ENCODE measurements at regions not wholly inside any gene's neighbourhood (a gene's known extent, or its start where the extent isn't known, plus 50 kb on each side); places are given as distances from the start of the nearest gene placed in this dataset.

DNA sequence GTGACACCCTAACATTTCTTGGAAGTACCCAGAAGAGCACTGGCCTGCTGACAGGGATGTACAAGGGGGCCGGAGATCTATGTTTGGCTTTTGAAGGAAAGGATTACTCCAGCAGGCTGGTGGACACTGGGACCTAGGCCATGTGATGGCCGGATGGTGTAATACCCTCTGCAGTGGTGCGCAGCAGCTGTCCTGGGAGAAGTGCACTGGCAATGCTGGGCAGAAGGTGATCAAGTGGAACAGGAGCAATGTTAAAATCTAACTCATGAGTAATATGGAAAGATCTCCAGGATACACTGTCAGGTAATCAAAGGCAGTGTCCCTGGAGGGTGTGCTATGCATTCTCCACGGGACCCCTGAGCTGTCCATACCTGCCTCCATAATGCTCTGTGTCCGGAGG is 71.2 kb upstream of the POMGNT2 start:
- no peak for DNase-seq

DNA sequence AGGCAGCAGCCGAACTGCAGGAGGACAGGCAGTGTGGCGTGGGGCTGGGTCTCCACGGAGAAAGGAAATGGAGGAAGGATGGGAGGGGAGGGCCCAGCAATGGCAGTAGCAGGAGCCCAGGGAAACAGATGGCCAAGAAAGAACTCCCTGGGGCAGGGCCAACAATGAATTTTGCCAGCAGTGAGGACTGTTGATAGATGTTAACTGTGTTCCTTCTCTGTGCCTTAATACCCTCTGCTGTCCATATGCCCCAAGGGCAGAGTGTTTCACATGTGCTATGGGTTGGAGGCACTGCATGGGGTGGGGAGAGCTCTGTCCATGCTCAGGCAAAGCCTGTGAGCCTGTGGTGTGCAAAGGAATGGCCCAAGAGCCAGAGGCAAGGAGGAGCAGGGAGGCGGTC is 70.8 kb upstream of the POMGNT2 start:
- DNase-seq = no peak

DNA sequence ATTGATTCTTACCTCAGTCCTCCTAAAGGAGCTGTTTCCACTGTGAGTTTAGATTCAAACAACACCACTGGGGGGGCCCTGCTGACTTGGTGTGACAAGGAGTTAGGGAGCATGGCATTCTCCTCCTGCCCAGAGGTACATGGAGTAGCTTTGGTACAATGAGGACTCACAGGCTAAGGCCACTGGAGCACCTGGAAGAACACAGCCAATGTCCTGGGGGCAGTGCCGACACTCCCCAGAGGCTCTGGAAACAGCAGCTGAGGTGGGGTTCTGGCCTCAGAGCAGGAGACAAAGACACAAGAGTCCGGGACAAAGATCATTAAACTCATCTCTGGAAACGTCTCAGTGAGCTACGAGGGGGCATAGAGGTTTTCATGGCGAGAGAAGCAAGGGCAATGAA is 69.7 kb upstream of the POMGNT2 start:
- no peak for DNase-seq

DNA sequence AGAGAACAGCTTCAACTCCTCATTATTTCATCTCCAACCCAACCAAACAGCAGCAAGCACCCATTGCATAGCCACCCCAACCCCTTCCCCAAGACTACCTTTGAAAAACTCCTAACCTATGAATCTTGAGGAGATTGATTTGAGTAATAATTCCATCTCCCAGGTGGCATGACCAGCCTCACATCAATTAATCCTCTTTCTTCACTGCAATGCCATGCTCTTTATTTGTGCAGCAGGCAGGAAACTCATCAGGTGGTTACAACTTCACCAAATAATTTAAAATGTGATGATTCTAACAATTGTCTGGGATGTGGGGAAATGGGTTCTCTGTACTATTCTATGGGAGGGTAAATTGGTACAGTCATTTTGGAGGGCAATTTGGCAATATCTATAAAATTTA is 68.1 kb upstream of the POMGNT2 start:
- no peak for DNase-seq

DNA sequence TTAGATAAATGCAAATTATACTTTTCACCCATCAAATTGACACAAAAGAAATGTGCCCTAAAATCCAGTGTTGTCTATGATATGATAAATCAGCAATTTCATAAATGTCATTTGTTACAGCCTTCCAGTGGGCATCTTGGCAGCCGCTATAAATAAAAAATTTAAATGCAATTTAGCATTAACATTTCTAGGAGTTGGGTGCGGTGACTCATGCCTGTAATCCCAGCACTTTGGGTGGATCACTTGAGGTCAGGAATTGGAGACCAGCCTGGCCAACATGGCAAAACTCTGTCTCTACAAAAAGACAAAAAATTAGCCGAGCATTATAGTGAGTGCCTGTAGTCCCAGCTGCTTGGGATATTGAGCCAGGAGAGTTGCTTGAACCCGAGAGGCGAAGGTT is 65.9 kb upstream of the POMGNT2 start:
- no peak for DNase-seq

DNA sequence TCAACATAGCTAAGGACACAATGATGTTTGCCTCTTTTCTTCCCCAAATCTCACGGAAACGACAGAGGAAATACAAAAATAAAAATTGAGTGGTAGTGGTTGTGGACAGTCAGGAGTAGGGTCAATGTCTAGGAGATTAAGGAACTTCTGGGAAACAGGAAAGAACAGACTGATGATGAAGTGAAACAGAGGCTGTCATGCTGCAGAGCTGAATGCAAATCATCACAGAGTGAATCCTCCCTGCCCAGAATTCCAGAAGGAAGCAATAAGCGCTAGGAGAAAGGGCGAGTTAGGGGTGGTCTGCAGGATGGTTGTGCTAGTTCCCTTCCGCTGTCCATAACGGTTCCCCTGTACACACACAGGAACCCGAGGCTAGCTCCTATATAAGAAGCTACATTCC is 64.7 kb upstream of the POMGNT2 start:
- no peak for DNase-seq

DNA sequence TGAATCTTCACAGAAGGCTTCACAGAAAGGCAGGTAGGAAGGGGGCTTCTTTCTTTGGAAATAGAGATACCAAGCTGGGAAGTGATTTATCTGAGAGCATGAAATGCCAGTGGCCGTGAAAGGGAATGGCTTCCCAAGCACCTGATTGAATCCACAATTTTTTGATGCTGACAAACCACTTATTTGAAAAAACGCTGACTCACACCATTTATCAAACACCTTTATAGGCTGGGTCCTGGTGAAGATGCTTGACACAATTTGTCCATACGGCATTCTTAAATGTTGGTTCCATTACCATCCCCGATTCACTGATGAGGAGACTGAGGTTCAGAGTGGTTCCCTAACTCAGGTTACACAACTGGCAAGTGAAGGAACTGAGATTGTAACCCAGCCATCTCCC is 64.1 kb upstream of the POMGNT2 start:
- no peak for DNase-seq

DNA sequence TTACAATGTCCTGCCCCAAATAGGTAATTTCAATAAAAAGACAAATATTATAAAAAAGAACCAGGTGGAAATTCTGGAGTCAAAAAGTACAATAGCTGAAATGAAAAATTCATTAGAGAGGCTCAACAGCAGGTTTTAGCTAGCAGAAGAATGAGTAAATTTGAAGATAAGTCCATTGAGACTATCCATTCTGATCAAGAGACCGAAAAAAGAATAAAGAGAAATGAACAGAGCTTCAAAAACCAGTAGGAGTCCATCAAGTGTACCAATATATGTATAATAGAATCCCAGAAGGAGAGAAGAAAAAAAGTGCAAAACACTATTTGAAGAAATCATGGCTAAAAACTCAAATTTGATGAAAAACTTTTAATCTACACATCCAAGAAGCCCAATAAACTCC is 60.5 kb upstream of the POMGNT2 start:
- DNase-seq = no peak

DNA sequence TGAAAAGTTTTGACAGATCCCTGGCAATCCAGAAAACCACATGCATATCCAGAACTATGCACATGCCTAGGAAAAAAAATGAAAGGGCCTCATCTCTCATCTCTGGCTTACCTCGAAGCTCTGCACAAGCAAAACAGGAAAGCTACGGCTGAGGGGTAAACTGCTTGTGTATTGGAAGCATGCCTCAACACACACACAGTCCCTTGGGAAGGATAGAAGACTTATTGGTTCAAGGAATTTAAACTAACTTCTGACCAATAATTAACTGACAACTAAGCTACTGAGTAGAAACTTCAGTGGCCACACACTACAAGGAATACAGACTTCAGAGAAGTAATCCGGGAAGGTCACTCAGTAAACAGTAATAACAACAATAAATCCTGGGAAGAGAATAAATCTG is 59.9 kb upstream of the POMGNT2 start:
- no peak for DNase-seq

DNA sequence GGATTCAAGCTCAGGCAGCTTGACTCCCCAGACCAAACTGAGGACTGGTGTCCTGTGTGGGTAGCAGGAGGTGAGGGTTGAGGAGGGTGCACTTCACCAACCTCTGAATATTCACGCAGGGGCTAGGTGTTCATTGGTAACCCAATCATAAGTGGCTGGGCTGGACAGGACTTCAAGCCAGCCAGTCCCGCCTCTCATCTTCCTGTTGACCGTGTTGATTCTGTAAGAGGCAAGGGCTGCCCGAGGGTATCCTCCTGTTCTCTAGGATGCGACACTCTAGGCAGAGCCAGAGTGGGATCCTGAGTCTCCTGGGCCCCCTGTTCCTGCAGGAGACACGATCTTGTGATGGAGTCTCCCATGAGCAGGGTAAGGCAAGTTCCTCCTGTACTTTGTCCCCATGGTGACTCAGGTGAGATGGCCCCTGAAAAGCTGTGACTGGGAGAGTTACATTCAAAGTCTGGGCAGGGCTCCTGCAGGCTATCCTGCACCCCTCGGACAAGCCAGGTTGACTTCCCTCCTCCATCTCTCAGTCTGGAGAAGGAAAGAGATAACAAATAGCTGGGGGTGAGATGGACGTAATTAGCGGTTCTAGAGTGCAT is 58.1 kb upstream of the POMGNT2 start:
- DNase-seq = no peak

DNA sequence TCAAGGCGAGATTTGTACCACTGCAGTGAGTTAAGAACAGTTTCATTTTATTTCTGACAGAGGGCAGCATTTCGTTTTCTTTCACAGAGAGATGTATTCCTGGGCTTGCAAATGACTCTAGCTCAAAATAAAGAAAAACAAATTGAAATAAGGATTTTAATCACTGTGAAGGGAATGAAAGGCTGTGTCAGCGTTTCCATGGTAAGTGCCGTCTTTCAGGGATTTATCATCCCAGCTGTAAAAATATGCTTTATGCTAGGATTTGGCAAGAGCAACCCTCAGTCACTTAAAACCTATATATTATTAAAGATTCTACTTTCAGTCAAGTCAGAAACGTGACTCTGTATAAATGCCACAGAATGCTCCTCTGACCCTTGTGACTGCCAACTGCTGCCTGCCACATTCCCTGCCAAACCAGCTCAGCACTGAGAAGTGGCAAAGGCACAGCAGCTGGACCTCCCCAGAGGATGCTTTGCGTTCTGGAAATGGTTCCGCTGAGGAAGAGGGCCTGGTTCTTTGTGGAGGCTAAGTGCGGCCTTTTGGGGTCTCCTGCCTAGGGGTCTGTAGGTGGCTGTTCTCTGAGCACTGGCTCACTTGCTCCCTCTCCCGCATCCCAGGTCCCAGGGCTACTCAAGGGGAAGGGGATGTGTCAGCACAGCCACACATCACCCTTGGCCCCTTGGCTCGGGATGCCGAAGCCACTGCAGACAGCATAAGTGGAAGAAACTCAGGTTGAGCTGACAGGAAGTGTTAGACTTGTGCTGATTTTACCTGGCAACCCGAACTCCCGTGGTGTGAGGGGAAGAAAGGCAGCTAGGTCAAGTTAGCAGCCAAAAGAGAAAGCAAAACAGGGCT is 56.6 kb upstream of the POMGNT2 start:
- peak in 1 of 2 donors; percentile 8 for DNase-seq

DNA sequence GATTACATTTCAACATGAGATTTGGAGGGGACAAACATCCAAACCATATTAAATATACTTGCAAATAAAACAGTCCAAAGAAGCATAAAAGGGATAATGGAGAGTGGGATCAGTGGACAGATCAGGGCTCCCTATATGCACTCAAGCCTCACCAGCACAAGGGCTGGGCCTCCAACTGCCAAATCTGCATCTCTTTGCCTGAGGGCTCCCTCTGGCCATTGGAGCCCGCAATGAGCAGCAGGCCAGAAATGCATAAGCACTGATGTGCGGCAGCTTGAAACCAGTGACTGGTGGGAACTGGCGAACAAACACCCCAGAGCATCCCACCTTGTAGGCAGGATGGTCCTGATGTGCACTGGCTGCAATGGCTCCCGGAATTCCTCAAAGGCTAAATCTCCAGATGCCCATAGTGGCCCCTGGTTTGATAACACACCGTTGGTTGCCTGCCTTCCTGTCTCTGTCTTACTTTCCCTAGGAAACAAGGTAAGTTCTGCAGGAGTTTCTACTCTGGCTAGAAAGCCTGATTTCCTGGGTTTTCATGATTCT is 55.9 kb upstream of the POMGNT2 start:
- no peak for DNase-seq

DNA sequence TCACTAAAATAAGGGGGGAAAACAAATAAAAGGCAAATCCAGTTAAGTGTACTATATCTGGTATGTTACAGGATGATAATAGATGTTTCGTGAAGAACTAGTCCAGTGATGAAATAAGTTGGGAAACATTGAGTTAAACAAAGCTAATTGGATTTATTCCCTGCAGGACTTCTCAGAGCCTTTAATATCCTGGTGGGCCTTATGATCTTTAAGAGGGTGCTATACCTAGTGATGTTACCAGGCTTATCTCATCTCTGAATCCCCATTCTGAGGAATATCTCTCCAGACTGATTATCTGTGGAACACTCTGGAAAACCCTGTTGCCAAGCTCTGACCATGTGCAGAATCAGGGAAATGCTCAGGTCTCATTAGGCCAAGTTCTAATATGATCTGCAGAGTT is 54.8 kb upstream of the POMGNT2 start:
- no peak for DNase-seq

DNA sequence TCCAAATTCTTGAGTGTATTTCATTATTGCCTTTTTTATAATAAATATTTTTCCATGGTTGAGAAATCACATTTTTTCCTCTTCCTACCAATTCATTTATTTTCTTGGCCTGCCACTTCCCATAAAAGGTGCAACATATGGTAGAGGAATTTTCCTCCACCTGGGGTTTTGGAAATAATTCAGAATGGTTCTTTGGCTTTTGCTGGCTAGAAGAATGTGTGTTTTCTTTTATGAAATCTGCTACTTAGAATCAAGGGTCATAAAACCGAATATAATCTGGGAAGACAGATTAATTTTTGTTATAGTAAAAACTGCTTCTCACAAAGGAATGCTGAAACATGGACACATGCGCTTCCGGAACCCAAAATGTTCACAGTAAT is 54.0 kb upstream of the POMGNT2 start:
- no peak for DNase-seq

DNA sequence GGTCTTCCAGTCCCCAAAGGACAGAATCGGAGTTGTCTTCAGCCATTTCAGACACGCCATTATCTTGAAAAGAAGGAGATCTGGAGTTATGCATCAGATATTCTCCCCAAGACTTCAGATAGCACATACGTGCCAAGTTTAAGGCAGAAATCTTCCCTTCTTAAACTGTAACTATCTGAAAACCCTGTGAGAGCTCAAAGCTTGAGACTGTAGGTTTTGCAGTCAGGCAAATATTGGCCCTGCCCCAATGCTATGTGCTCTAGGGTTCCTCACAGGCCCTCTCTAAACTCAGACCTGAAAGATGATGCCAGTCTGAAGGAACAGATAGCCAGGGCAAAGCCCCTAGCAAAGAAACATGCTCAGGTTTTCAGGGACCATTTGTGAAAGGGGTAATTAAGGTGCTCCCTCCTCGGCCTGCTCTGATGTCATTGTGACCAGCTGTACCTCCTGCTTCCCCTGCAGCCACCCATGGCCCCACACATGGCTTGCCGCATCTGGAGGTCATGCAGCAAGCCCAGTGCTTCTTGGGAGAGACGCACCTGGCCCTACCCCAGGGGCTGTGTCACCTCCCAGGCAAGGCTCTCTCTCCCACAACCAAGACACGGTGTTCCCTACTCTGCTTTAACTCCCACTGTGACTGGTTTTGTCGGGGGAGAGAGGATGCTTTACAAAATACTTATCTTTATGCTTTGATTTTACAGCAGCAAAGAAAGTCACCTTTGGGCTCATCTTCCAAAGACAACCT is 53.4 kb upstream of the POMGNT2 start:
- no peak for DNase-seq

DNA sequence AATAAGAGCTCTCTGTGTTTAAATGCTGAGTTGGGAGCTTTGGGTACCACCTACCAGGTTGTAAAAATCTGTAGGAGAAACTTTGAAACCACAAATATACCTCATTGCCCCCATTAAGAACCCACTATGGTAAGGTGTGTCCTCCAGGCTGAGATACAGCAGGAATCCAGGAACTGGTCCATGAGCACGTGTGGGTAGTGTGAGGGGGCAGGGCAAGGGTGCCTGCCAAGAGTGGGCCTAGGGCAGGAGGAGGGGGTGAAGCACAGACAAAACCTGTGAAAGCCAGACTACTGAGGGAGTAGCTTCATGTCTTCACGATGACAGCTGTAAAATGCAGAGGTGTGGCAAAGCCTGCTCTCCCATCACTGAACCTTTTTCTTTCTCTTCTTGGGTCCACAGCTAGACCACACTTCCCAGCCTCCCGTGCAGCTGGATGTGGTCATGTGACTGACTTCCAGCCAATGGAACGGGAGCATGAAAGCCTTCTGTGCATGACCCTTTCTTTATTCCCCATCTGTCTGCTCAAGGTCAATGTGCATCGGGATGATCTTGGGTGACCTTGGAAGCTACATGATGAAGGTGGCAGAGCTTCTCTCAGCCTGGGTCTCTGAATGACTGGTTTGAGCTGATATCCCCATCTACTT is 51.1 kb upstream of the POMGNT2 start:
- no peak for DNase-seq

DNA sequence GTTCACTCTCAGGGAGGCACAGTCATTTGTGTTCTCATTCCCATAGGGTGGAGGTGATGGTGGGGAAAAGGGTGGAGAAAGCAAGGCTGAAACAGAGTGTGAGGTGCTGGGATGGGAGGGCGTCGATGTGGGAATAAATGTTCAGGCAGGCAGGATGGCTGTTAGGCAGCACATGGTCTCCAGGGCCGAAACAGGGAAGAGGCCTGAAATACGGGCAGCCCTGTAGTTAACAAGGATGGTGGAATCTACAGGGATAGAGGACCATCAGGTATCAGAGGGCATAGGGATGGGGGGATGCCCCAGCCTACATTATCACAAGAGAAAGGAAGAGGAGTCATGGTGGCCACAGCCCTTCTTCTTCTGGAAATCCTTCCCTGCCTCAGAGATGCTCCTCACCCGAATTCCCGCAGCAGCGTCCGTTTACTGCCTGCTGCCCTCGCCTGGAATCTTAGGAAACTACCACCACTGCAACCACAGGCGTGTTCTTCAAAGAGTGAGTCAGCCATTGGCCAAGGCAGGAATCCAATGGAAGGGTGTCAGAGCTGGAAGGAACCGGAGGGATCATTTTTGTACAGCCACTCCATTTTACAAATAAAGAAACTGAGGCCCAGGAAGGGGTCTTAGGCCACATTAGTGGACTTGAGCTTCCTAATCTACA is 49.7 kb upstream of the POMGNT2 start:
- DNase-seq = no peak
